Liver (tissue), 8 donors: ENCODE measurements at regions not wholly inside any gene's neighbourhood (a gene's known extent, or its start where the extent isn't known, plus 50 kb on each side); places are given as distances from the start of the nearest gene placed in this dataset.

ENCODE experiments used
- DNase-seq: peaks from one replicate; pipeline ENCODE4 v3.0.0-alpha.2; 2017; ENCODE audit warnings: low spot score
- H3K27ac ChIP-seq, 2 donors: one replicate each; pipeline ENCODE4 v1.7.0; 2013; ENCODE audit warnings: inconsistent platforms in 2 of 2, low read length in 2 of 2, control low read depth in 1 of 2, low read depth in 1 of 2, mild to moderate bottlenecking in 1 of 2
- H3K27me3 ChIP-seq, 4 donors: one replicate each; pipeline versions ENCODE4 v1.6.1 to v1.7.0; 2013; ENCODE audit warnings: low read length in 3 of 4, inconsistent platforms in 1 of 4, mild to moderate bottlenecking in 1 of 4, moderate library complexity in 1 of 4; ENCODE audit not compliant: control insufficient read depth in 4 of 4, insufficient read depth in 4 of 4
- H3K36me3 ChIP-seq, 4 donors: one replicate each; pipeline versions ENCODE4 v1.6.1 to v1.7.0; 2013; ENCODE audit warnings: low read length in 3 of 4, mild to moderate bottlenecking in 3 of 4, low read depth in 1 of 4, moderate library complexity in 1 of 4; ENCODE audit not compliant: control insufficient read depth in 4 of 4, insufficient read depth in 3 of 4
- H3K4me1 ChIP-seq, 4 donors: one replicate each; pipeline versions ENCODE4 v1.6.1 to v1.7.0; 2013; ENCODE audit warnings: low read length in 3 of 4, mild to moderate bottlenecking in 3 of 4, moderate library complexity in 1 of 4; ENCODE audit not compliant: control insufficient read depth in 4 of 4, insufficient read depth in 4 of 4
- H3K4me3 ChIP-seq, 3 donors: one replicate each; pipeline versions ENCODE4 v1.6.1 to v1.7.0; 2013; ENCODE audit warnings: low read length in 3 of 3, control low read depth in 1 of 3, low read depth in 1 of 3, mild to moderate bottlenecking in 1 of 3
- H3K9ac ChIP-seq, 2 donors: one replicate each; pipeline ENCODE4 v1.7.0; 2013; ENCODE audit warnings: low read length in 2 of 2, mild to moderate bottlenecking in 2 of 2, moderate library complexity in 2 of 2, control low read depth in 1 of 2, low read depth in 1 of 2
- H3K9me3 ChIP-seq, 4 donors: one replicate each; pipeline versions ENCODE4 v1.6.1 to v1.7.0; 2013; ENCODE audit warnings: low read length in 3 of 4; ENCODE audit not compliant: control insufficient read depth in 4 of 4
- EGR1 ChIP-seq, 2 donors: IDR thresholded peaks; 2 replicates each; pipeline ENCODE4 v1.6.1; 2016 to 2018; ENCODE audit warnings: antibody characterized with exemption in 2 of 2, low read depth in 2 of 2
- FOXA1 ChIP-seq: IDR thresholded peaks from 2 replicates; pipeline ENCODE4 v1.6.1; 2016; ENCODE audit warnings: antibody characterized with exemption
- FOXA2 ChIP-seq: IDR thresholded peaks from 2 replicates; pipeline ENCODE4 v1.6.1; 2016; ENCODE audit warnings: antibody characterized with exemption
- GABPA ChIP-seq, 2 donors: IDR thresholded peaks in 1 of 2; conservative IDR thresholded peaks in 1 of 2; 2 replicates each; pipeline ENCODE4 v1.6.1; 2016; ENCODE audit warnings: antibody characterized with exemption in 2 of 2, mild to moderate bottlenecking in 1 of 2, moderate library complexity in 1 of 2
- HNF4A ChIP-seq, 2 donors: conservative IDR thresholded peaks; 2 replicates each; pipeline ENCODE4 v1.6.1; 2016; ENCODE audit warnings: antibody characterized with exemption in 2 of 2, mild to moderate bottlenecking in 2 of 2
- HNF4G ChIP-seq: IDR thresholded peaks from 2 replicates; pipeline ENCODE4 v1.6.1; 2016; ENCODE audit warnings: antibody characterized with exemption
- JUND ChIP-seq, 2 donors: IDR thresholded peaks; 2 replicates each; pipeline ENCODE4 v1.6.1; 2016; ENCODE audit warnings: antibody characterized with exemption in 2 of 2
- NR2F2 ChIP-seq: IDR thresholded peaks from 2 replicates; pipeline ENCODE4 v1.6.1; 2016; ENCODE audit warnings: antibody characterized with exemption
- RAD21 ChIP-seq, 2 donors: IDR thresholded peaks; 2 replicates each; pipeline ENCODE4 v1.6.1; 2016; ENCODE audit warnings: antibody characterized with exemption in 2 of 2, mild to moderate bottlenecking in 2 of 2
- RXRA ChIP-seq, 2 donors: IDR thresholded peaks; 2 replicates each; pipeline ENCODE4 v1.6.1; 2017 to 2018; ENCODE audit warnings: antibody characterized with exemption in 2 of 2, mild to moderate bottlenecking in 1 of 2
- SP1 ChIP-seq: IDR thresholded peaks from 2 replicates; pipeline ENCODE4 v1.6.1; 2018; ENCODE audit warnings: antibody characterized with exemption, mild to moderate bottlenecking
- TAF1 ChIP-seq: conservative IDR thresholded peaks from 2 replicates; pipeline ENCODE4 v1.6.1; 2016; ENCODE audit warnings: antibody characterized with exemption, mild to moderate bottlenecking
- YY1 ChIP-seq: IDR thresholded peaks from 2 replicates; pipeline ENCODE4 v1.6.1; 2016; ENCODE audit warnings: antibody characterized with exemption, mild to moderate bottlenecking
- WGBS: extraction: QIAGEN DNeasy Blood & Tissue Kit; methylation state at CpG from one replicate; pipeline ENCODE4 v1.1.7; 2013; 5-methylcytosine and 5-hydroxymethylcytosine counted together
- TF ChIP-seq, protein P1 (sequence below): IDR thresholded peaks from 2 replicates; pipeline ENCODE4 v1.6.1; 2016; ENCODE audit warnings: antibody characterized with exemption
- TF ChIP-seq, protein P2 (sequence below): IDR thresholded peaks from 2 replicates; pipeline ENCODE4 v1.6.1; 2016; ENCODE audit warnings: antibody characterized with exemption
- TF ChIP-seq, protein P3 (sequence below): fragments of 150-350 bp; IDR thresholded peaks from 2 replicates; pipeline ENCODE4 v1.5.1; 2017; ENCODE audit warnings: improper control_type of control experiment, low read depth, low read length; ENCODE audit not compliant: missing input control
- TF ChIP-seq, protein P4 (sequence below): IDR thresholded peaks from 2 replicates; pipeline ENCODE4 v1.6.1; 2016; ENCODE audit warnings: antibody characterized with exemption, mild to moderate bottlenecking
- TF ChIP-seq, protein P5 (sequence below): IDR thresholded peaks from 2 replicates; pipeline ENCODE4 v1.6.1; 2016; ENCODE audit warnings: antibody characterized with exemption
- donor health status: healthy.
- donor health status: healthy.
- donor health status: healthy.
- donor health status: healthy.
- donor health status: healthy.

DNA sequence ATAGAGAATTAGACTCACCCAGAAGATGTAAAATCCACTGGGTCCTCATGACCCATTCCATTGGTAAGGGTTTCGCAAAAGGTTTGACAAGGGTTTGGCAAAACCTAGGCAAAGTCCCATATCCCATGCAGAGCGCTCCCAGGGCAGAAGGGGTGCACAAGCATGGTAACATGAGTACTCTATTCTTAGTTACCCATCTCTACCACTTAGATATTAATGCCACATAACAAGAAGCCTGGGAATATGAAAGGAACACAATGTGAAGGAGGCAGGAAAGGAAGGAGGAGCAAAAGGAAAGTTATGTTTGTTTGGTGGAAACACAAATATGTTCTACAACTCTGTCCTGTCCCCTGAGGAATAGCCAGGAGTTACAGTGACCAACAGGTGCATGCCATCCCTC is 163.1 kb downstream of the FAXC start:
- no peaks in the 10 kb centered on the region for H3K36me3 ChIP-seq
- H3K9me3 ChIP-seq: peaks cover 0 to 1% (median 0%) of the 10 kb centered on the region in 4 donors
- H3K9ac ChIP-seq: no peak overlapping the region
- no peak for DNase-seq
- TF ChIP-seq HNF4A (conservative IDR thresholded peaks at IDR 0.05) (no peak), FOXA2 (no peak), YY1 (no peak), RXRA (IDR thresholded peaks at IDR 0.05) (no peak), GABPA (IDR thresholded peaks at IDR 0.05 in 1 of 2, conservative IDR thresholded peaks at IDR 0.05 in 1 of 2) (no peak), RAD21 (IDR thresholded peaks at IDR 0.05) (no peak), FOXA1 (no peak), EGR1 (IDR thresholded peaks at IDR 0.05; ENCODE audit: low read depth in 2 of 2) (no peak), SP1 (no peak), JUND (IDR thresholded peaks at IDR 0.05) (no peak), NR2F2 (no peak), TAF1 (no peak), HNF4G (no peak)
- TF ChIP-seq, protein P1, sequence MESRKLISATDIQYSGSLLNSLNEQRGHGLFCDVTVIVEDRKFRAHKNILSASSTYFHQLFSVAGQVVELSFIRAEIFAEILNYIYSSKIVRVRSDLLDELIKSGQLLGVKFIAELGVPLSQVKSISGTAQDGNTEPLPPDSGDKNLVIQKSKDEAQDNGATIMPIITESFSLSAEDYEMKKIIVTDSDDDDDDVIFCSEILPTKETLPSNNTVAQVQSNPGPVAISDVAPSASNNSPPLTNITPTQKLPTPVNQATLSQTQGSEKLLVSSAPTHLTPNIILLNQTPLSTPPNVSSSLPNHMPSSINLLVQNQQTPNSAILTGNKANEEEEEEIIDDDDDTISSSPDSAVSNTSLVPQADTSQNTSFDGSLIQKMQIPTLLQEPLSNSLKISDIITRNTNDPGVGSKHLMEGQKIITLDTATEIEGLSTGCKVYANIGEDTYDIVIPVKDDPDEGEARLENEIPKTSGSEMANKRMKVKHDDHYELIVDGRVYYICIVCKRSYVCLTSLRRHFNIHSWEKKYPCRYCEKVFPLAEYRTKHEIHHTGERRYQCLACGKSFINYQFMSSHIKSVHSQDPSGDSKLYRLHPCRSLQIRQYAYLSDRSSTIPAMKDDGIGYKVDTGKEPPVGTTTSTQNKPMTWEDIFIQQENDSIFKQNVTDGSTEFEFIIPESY: no peak
- TF ChIP-seq, protein P2, sequence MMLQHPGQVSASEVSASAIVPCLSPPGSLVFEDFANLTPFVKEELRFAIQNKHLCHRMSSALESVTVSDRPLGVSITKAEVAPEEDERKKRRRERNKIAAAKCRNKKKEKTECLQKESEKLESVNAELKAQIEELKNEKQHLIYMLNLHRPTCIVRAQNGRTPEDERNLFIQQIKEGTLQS: no peak
- TF ChIP-seq, protein P3, sequence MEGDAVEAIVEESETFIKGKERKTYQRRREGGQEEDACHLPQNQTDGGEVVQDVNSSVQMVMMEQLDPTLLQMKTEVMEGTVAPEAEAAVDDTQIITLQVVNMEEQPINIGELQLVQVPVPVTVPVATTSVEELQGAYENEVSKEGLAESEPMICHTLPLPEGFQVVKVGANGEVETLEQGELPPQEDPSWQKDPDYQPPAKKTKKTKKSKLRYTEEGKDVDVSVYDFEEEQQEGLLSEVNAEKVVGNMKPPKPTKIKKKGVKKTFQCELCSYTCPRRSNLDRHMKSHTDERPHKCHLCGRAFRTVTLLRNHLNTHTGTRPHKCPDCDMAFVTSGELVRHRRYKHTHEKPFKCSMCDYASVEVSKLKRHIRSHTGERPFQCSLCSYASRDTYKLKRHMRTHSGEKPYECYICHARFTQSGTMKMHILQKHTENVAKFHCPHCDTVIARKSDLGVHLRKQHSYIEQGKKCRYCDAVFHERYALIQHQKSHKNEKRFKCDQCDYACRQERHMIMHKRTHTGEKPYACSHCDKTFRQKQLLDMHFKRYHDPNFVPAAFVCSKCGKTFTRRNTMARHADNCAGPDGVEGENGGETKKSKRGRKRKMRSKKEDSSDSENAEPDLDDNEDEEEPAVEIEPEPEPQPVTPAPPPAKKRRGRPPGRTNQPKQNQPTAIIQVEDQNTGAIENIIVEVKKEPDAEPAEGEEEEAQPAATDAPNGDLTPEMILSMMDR: no peak
- TF ChIP-seq, protein P4, sequence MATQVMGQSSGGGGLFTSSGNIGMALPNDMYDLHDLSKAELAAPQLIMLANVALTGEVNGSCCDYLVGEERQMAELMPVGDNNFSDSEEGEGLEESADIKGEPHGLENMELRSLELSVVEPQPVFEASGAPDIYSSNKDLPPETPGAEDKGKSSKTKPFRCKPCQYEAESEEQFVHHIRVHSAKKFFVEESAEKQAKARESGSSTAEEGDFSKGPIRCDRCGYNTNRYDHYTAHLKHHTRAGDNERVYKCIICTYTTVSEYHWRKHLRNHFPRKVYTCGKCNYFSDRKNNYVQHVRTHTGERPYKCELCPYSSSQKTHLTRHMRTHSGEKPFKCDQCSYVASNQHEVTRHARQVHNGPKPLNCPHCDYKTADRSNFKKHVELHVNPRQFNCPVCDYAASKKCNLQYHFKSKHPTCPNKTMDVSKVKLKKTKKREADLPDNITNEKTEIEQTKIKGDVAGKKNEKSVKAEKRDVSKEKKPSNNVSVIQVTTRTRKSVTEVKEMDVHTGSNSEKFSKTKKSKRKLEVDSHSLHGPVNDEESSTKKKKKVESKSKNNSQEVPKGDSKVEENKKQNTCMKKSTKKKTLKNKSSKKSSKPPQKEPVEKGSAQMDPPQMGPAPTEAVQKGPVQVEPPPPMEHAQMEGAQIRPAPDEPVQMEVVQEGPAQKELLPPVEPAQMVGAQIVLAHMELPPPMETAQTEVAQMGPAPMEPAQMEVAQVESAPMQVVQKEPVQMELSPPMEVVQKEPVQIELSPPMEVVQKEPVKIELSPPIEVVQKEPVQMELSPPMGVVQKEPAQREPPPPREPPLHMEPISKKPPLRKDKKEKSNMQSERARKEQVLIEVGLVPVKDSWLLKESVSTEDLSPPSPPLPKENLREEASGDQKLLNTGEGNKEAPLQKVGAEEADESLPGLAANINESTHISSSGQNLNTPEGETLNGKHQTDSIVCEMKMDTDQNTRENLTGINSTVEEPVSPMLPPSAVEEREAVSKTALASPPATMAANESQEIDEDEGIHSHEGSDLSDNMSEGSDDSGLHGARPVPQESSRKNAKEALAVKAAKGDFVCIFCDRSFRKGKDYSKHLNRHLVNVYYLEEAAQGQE: no peak
- TF ChIP-seq, protein P5, sequence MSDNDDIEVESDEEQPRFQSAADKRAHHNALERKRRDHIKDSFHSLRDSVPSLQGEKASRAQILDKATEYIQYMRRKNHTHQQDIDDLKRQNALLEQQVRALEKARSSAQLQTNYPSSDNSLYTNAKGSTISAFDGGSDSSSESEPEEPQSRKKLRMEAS: no peak
- 88% methylated on average over 2 of the region's 2 CpGs for WGBS
- H3K4me1 ChIP-seq: no peaks in the 10 kb centered on the region
- H3K27ac ChIP-seq: no peak overlapping the region
- H3K4me3 ChIP-seq: no peak overlapping the region
- no peaks in the 10 kb centered on the region for H3K27me3 ChIP-seq

DNA sequence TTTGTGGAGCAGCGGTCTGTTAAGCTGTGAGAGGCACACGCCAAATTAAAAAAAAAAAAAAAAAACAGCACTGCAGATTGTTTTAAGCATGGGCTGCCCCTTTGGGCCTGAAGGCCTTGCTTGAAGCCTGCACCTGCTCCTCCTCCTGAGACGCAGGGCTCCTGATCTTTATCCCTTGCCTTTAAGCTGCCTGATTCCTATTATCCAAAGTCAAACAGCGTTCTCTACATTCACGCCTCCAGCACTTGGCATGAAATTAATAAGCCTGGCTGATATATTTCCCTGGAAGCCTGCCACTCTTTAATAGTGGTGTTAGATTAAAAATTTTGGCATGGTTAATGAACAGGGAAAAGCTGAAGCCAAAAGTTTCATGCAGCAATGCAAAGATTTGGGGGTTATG is 163.9 kb downstream of the FAXC start:
- H3K4me1 ChIP-seq: no peaks in the 10 kb centered on the region
- H3K36me3 ChIP-seq: no peaks in the 10 kb centered on the region
- TF ChIP-seq, protein P1: no peak
- TF ChIP-seq FOXA1: no peak
- no peaks in the 10 kb centered on the region for H3K27me3 ChIP-seq
- DNase-seq: no peak
- no peak overlapping the region for H3K4me3 ChIP-seq
- no peak overlapping the region for H3K9ac ChIP-seq
- 89% methylated on average over 5 of the region's 5 CpGs for WGBS
- H3K27ac ChIP-seq: no peak overlapping the region
- H3K9me3 ChIP-seq: peaks cover 0 to 5% (median 0%) of the 10 kb centered on the region in 4 donors
